ENCODE measurements at regions not wholly inside any gene's neighbourhood (a gene's known extent, or its start where the extent isn't known, plus 50 kb on each side); places are given as distances from the start of the nearest gene placed in this dataset.

- intact Hi-C loops (cut with DNase I; ENCODE audit: low total_unique reads) (no loop called here), in situ Hi-C loops (cut with MboI; ENCODE audit: low pct_ligation_motif_present in 1 of 4, low pct_unique_long_range_greater_than_20kb in 1 of 4, low sequenced_read_pairs in 3 of 4) (no loop called here)
- no peaks in the 10 kb centered on the region for H3K9me3 ChIP-seq
- 70 to 76% methylated on average over 10 to 19 of the region's 19 CpGs for WGBS, 2 donors (ENCODE audit: low coverage in 1 of 2)
- no peak overlapping the region for H3K4me3 ChIP-seq
- no peaks in the 10 kb centered on the region for H3K4me1 ChIP-seq
- H3K27me3 ChIP-seq, result no peaks in the 10 kb centered on the region
- H3K27ac ChIP-seq, result no peak overlapping the region
- no peak for DNase-seq
- TF ChIP-seq POLR2AphosphoS5 (IDR thresholded peaks at IDR 0.05) (no peak), POLR2A (IDR thresholded peaks at IDR 0.05) (no peak), CTCF (IDR thresholded peaks at IDR 0.05) (no peak), EP300 (IDR thresholded peaks at IDR 0.05; ENCODE audit: low read depth) (no peak)
- H3K36me3 ChIP-seq, result no peaks in the 10 kb centered on the region
Observed at GRCh38 chr2:794554-795241, 117.5 kb upstream of the TMEM18 start.

- in situ Hi-C loops (cut with MboI; ENCODE audit: low pct_ligation_motif_present in 1 of 4, low pct_unique_long_range_greater_than_20kb in 1 of 4, low sequenced_read_pairs in 3 of 4) (no loop called here), intact Hi-C loops (cut with DNase I; ENCODE audit: low total_unique reads) (loop anchor here (2.0 kb wide), 1 partner anchor 18 kb away; no protein-coding TSS in a partner anchor)
- H3K4me3 ChIP-seq, result no peak overlapping the region
- no peak for TF ChIP-seq POLR2A (IDR thresholded peaks at IDR 0.05)
- 86 to 97% methylated on average over 6 to 7 of the region's 7 CpGs for WGBS, 2 donors (ENCODE audit: low coverage in 1 of 2)
- H3K9me3 ChIP-seq, result no peaks in the 10 kb centered on the region
- no peaks in the 10 kb centered on the region for H3K27me3 ChIP-seq
- no peaks in the 10 kb centered on the region for H3K4me1 ChIP-seq
- H3K27ac ChIP-seq, result no peak overlapping the region
- no peak for DNase-seq
- no peaks in the 10 kb centered on the region for H3K36me3 ChIP-seq
Observed at GRCh38 chr2:793236-793635, 116.0 kb upstream of the TMEM18 start.

- Histone ChIP-seq H3K27ac (no peak overlapping the region), H3K4me3 (no peak overlapping the region), H3K27me3 (no peaks in the 10 kb centered on the region), H3K4me1 (no peaks in the 10 kb centered on the region), H3K36me3 (no peaks in the 10 kb centered on the region), H3K9me3 (no peaks in the 10 kb centered on the region)
- WGBS, 2 donors (ENCODE audit: low coverage in 1 of 2), result 92% methylated on average over 5 to 13 of the region's 13 CpGs
- TF ChIP-seq CTCF (IDR thresholded peaks at IDR 0.05) (no peak), EP300 (IDR thresholded peaks at IDR 0.05; ENCODE audit: low read depth) (no peak), POLR2AphosphoS5 (IDR thresholded peaks at IDR 0.05) (no peak), POLR2A (IDR thresholded peaks at IDR 0.05) (no peak)
- intact Hi-C loops (cut with DNase I; ENCODE audit: low total_unique reads), result loop anchor here (2.0 kb wide), 1 partner anchor 18 kb away; no protein-coding TSS in a partner anchor
- no peak for DNase-seq
- in situ Hi-C loops (cut with MboI; ENCODE audit: low pct_ligation_motif_present in 1 of 4, low pct_unique_long_range_greater_than_20kb in 1 of 4, low sequenced_read_pairs in 3 of 4), result no loop called here
Observed at GRCh38 chr2:792687-793086, 115.5 kb upstream of the TMEM18 start.

GRCh38 chr2:790634-791245, 113.5 kb upstream of the TMEM18 start:
- Histone ChIP-seq H3K4me1 (no peaks in the 10 kb centered on the region), H3K4me3 (no peak overlapping the region), H3K27me3 (no peaks in the 10 kb centered on the region), H3K9me3 (no peaks in the 10 kb centered on the region), H3K36me3 (no peaks in the 10 kb centered on the region), H3K27ac (no peak overlapping the region)
- WGBS, 2 donors (ENCODE audit: low coverage in 1 of 2), result 78 to 83% methylated on average over 1 to 7 of the region's 7 CpGs
- no peak for DNase-seq
- intact Hi-C loops (cut with DNase I; ENCODE audit: low total_unique reads), result no loop called here
- TF ChIP-seq POLR2A (IDR thresholded peaks at IDR 0.05) (no peak), POLR2AphosphoS5 (IDR thresholded peaks at IDR 0.05) (no peak), CTCF (IDR thresholded peaks at IDR 0.05) (no peak), EP300 (IDR thresholded peaks at IDR 0.05; ENCODE audit: low read depth) (no peak)
- in situ Hi-C loops (cut with MboI; ENCODE audit: low pct_ligation_motif_present in 1 of 4, low pct_unique_long_range_greater_than_20kb in 1 of 4, low sequenced_read_pairs in 3 of 4), result no loop called here
